GM10248 (cell line): ENCODE measurements at regions not wholly inside any gene's neighbourhood (a gene's known extent, or its start where the extent isn't known, plus 50 kb on each side); places are given as distances from the start of the nearest gene placed in this dataset.

Experiments used
- CTCF ChIA-PET: fragments of 300-600 bp; sonication (Branson Sonifier 250); formaldehyde crosslinking; extraction: SDS; loops from one replicate; lab custom pipeline; 2021; ENCODE audit warnings: antibody characterized with exemption; lab: Yijun Ruan, JAX
- POLR2A ChIA-PET: fragments of 350-650 bp; sonication (Branson Sonifier 250); formaldehyde crosslinking; extraction: SDS; loops from one replicate; lab custom pipeline; 2020; ENCODE audit warnings: antibody characterized with exemption; lab: Yijun Ruan, JAX
- DNase-seq: peaks from one replicate; pipeline ENCODE4 v3.0.0; 2012; ENCODE audit errors: extremely low spot score
- TF ChIP-seq, protein P1 (sequence below): IDR thresholded peaks from 2 replicates; pipeline ENCODE4 v1.5.1; 2012; ENCODE audit warnings: mild to moderate bottlenecking, low read depth; ENCODE audit errors: extremely low read depth, missing control alignments, control extremely low read depth

- ChIA-PET POLR2A (no interaction called here), CTCF (no interaction called here)
- no peak for DNase-seq
- TF ChIP-seq, protein P1, sequence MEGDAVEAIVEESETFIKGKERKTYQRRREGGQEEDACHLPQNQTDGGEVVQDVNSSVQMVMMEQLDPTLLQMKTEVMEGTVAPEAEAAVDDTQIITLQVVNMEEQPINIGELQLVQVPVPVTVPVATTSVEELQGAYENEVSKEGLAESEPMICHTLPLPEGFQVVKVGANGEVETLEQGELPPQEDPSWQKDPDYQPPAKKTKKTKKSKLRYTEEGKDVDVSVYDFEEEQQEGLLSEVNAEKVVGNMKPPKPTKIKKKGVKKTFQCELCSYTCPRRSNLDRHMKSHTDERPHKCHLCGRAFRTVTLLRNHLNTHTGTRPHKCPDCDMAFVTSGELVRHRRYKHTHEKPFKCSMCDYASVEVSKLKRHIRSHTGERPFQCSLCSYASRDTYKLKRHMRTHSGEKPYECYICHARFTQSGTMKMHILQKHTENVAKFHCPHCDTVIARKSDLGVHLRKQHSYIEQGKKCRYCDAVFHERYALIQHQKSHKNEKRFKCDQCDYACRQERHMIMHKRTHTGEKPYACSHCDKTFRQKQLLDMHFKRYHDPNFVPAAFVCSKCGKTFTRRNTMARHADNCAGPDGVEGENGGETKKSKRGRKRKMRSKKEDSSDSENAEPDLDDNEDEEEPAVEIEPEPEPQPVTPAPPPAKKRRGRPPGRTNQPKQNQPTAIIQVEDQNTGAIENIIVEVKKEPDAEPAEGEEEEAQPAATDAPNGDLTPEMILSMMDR: no peak
These were observed 501.6 kb downstream of the CAAP1 start for GRCh38 chr9:26391036-26391435.

DNA sequence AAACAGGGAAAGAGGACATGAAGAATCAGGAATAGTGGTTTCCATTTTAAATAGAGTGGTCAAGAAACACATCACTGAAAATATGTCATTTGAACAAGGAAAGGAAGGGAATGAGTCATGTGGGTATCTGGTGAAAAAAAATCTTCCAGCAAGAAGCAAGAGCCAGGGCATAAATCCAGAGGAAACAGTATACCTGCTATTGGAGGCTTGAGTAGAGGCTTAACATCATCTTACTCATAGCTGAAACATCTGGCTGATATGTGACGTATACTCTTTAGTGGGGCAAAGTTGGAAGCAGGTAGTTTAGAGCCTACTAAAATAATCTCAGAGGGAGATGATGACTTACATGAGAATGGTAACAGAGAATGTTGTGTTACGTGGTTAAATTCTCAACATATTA lies 517.2 kb downstream of the CAAP1 start:
- POLR2A ChIA-PET: no interaction called here
- CTCF ChIA-PET: no interaction called here
- TF ChIP-seq, protein P1: no peak
- no peak for DNase-seq

GRCh38 chr9:26373616-26374015 lies 519.0 kb downstream of the CAAP1 start:
- TF ChIP-seq, protein P1: no peak
- ChIA-PET CTCF (no interaction called here), POLR2A (no interaction called here)
- DNase-seq: no peak

GRCh38 chr9:26371236-26371635 lies 521.4 kb downstream of the CAAP1 start:
- CTCF ChIA-PET: interaction anchor here (1.4 kb wide), 1 partner anchor 10 kb away, joined by 4 read pairs; no protein-coding TSS in a partner anchor
- no peak for DNase-seq
- TF ChIP-seq, protein P1: no peak
- POLR2A ChIA-PET: no interaction called here

- CTCF ChIA-PET: no interaction called here
- TF ChIP-seq, protein P1: no peak
- no peak for DNase-seq
- POLR2A ChIA-PET: no interaction called here
These were observed 523.5 kb downstream of the CAAP1 start for GRCh38 chr9:26369093-26369492.

GRCh38 chr9:26368241-26368640 lies 524.4 kb downstream of the CAAP1 start:
- CTCF ChIA-PET: no interaction called here
- DNase-seq: no peak
- TF ChIP-seq, protein P1: no peak
- POLR2A ChIA-PET: no interaction called here

DNA sequence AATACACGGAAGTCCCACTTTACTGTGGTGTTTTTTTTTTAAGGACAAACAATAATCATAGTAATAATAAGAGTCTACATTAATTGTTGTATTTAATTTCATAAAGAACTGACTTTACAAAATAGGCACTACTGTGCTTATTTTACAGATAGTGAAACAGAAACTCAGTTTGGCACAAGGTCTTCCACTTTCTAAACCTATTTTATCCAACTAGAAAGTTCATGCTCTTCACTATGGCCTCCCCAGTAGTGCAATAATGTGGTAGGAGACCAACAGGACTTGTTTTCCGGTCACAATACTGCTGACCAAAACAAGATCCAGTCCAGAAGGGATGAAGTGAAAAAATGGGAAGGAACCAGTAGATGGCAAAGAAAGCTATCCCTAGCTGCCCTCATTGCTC lies 531.6 kb downstream of the CAAP1 start:
- TF ChIP-seq, protein P1: no peak
- CTCF ChIA-PET: no interaction called here
- no peak for DNase-seq
- POLR2A ChIA-PET: no interaction called here
